ENCODE measurements at regions not wholly inside any gene's neighbourhood (a gene's known extent, or its start where the extent isn't known, plus 50 kb on each side); places are given as distances from the start of the nearest gene placed in this dataset.

GRCh38 chr11:112523951-112524350 is 263.3 kb upstream of the PLET1 start:
- H3K36me3 Mint-ChIP-seq: no peaks in the 10 kb centered on the region
- intact Hi-C loops (cut with micrococcal nuclease): no loop called here

GRCh38 chr11:112524798-112525197 is 264.1 kb upstream of the PLET1 start:
- WGBS (ENCODE audit: insufficient coverage): 72% methylated on average over 4 of the region's 4 CpGs
- H3K4me2 ChIP-seq (replicated peaks; ENCODE audit: extremely low read depth, low read length, poor library complexity, severe bottlenecking): no peak overlapping the region
- H3K79me2 ChIP-seq (ENCODE audit: insufficient read depth, low read length): no peaks in the 10 kb centered on the region
- no peak for TF ChIP-seq CTCF (IDR thresholded peaks at IDR 0.05)
- H4K20me1 ChIP-seq (ENCODE audit: insufficient read depth, low read length): no peaks in the 10 kb centered on the region
- no peak overlapping the region for H2AFZ ChIP-seq (ENCODE audit: insufficient read depth, low read depth, low read length, poor library complexity, severe bottlenecking)
- H3K4me3 ChIP-seq (replicated peaks in 1 of 3; ENCODE audit: low read depth in 2 of 3, low read length in 3 of 3): no peak overlapping the region
- intact Hi-C loops (cut with micrococcal nuclease): no loop called here
- H3K9me3 Mint-ChIP-seq: peaks cover 0 to 6% (median 0%) of the 10 kb centered on the region in 7 donors
- peak overlapping the region in 1 of 2 donors; percentile 29 for H3K27ac ChIP-seq (ENCODE audit: low read depth in 1 of 2, low read length in 2 of 2)
- no peak overlapping the region for H3K4me3 Mint-ChIP-seq
- DNase-seq: no peak
- H3K4me1 Mint-ChIP-seq: peaks cover 75% of the 10 kb centered on the region
- H3K36me3 ChIP-seq (replicated peaks in 1 of 2; ENCODE audit: control insufficient read depth in 1 of 2, insufficient read depth in 2 of 2, low read length in 2 of 2): no peaks in the 10 kb centered on the region
- no peak overlapping the region for H3K9ac ChIP-seq (ENCODE audit: insufficient read depth, low read length, poor library complexity, severe bottlenecking)
- peaks cover 0 to 2% (median 2%) of the 10 kb centered on the region in 3 donors for H3K27me3 Mint-ChIP-seq (ENCODE audit: low read depth in 3 of 3)
- no peaks in the 10 kb centered on the region for H3K27me3 ChIP-seq (ENCODE audit: control insufficient read depth in 2 of 2, insufficient read depth in 2 of 2, low read length in 2 of 2)
- H3K4me1 ChIP-seq (ENCODE audit: control insufficient read depth in 1 of 2, insufficient read depth in 2 of 2, low read length in 2 of 2): peaks cover 59 to 66% of the 10 kb centered on the region in 2 donors
- H3K9me3 ChIP-seq (replicated peaks in 1 of 2; ENCODE audit: control insufficient read depth in 1 of 2, insufficient read depth in 1 of 2, low read length in 2 of 2): no peaks in the 10 kb centered on the region
- H3K27ac Mint-ChIP-seq: peak overlapping the region in 3 of 7 donors; percentile 4 to 62 (median 42)
- H3K36me3 Mint-ChIP-seq: no peaks in the 10 kb centered on the region

More at GRCh38 chr11:112523951-112524350, 263.3 kb upstream of the PLET1 start:
- peaks cover 0 to 6% (median 0%) of the 10 kb centered on the region in 7 donors for H3K9me3 Mint-ChIP-seq
- peak overlapping the region in 1 of 7 donors; percentile 62 for H3K27ac Mint-ChIP-seq
- Histone ChIP-seq H3K9ac (ENCODE audit: insufficient read depth, low read length, poor library complexity, severe bottlenecking) (no peak overlapping the region), H3K4me3 (replicated peaks in 1 of 3; ENCODE audit: low read depth in 2 of 3, low read length in 3 of 3) (no peak overlapping the region), H3K4me2 (replicated peaks; ENCODE audit: extremely low read depth, low read length, poor library complexity, severe bottlenecking) (no peak overlapping the region), H3K27ac (ENCODE audit: low read depth in 1 of 2, low read length in 2 of 2) (no peak overlapping the region), H3K79me2 (ENCODE audit: insufficient read depth, low read length) (no peaks in the 10 kb centered on the region), H3K36me3 (replicated peaks in 1 of 2; ENCODE audit: control insufficient read depth in 1 of 2, insufficient read depth in 2 of 2, low read length in 2 of 2) (no peaks in the 10 kb centered on the region), H3K27me3 (ENCODE audit: control insufficient read depth in 2 of 2, insufficient read depth in 2 of 2, low read length in 2 of 2) (no peaks in the 10 kb centered on the region), H3K9me3 (replicated peaks in 1 of 2; ENCODE audit: control insufficient read depth in 1 of 2, insufficient read depth in 1 of 2, low read length in 2 of 2) (no peaks in the 10 kb centered on the region), H3K4me1 (ENCODE audit: control insufficient read depth in 1 of 2, insufficient read depth in 2 of 2, low read length in 2 of 2) (peaks cover 59 to 61% of the 10 kb centered on the region in 2 donors), H4K20me1 (ENCODE audit: insufficient read depth, low read length) (no peaks in the 10 kb centered on the region), H2AFZ (ENCODE audit: insufficient read depth, low read depth, low read length, poor library complexity, severe bottlenecking) (no peak overlapping the region)
- no peak for TF ChIP-seq CTCF (IDR thresholded peaks at IDR 0.05)
- WGBS (ENCODE audit: insufficient coverage): 100% methylated on average over 1 of the region's 2 CpGs
- H3K4me3 Mint-ChIP-seq: no peak overlapping the region
- H3K27me3 Mint-ChIP-seq (ENCODE audit: low read depth in 3 of 3): no peaks in the 10 kb centered on the region
- DNase-seq: no peak
- peaks cover 68% of the 10 kb centered on the region for H3K4me1 Mint-ChIP-seq
